ENCODE measurements at regions not wholly inside any gene's neighbourhood (a gene's known extent, or its start where the extent isn't known, plus 50 kb on each side); places are given as distances from the start of the nearest gene placed in this dataset.

DNA sequence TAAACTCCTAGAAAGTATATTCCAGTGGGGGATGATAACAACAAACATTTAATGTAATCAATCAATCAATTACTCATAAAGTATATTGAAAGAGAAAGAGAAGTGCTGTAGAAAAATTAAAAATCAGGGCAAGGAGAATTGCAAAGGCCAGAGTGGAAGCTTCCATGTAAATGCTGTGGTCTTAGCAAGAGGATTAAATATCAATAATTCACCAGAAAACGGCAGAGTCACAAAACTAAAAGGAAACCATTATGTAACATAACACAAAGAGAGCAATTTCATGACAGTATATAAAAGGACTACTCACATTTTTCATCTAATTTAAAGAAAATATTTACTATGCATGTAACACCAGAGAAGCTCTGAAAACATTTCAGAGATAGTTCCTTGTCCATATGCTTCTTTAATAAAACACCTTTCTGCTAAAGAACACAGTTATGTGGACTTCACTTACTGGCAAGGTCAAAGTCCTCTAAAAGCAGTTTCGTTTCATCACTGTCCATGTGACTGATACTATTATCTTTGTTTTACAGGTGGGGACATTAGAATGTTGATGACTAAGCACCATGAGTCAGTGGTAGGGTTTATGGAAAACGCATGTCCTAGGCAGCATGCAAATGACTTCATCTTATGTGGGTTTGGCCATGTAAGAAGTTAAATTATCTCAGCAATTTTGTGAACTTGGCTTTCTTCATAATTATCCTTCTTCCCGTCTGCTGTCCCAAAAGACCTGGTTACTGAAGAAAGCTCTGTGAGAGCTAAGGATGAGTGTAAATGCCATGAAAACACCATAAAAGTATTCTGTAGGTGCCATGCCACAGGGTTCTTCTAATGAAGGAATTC lies 185.8 kb upstream of the TENT5A start:
- 51 to 55% methylated on average over 4 of the region's 4 CpGs for WGBS, 2 donors
- Histone ChIP-seq H3K27ac (no peak overlapping the region), H3K9me3 (no peaks in the 10 kb centered on the region), H3K4me3 (no peak overlapping the region), H3K36me3 (ENCODE audit: low read depth, missing control alignments) (no peaks in the 10 kb centered on the region), H3K4me1 (no peaks in the 10 kb centered on the region), H3K27me3 (no peaks in the 10 kb centered on the region)
- TF ChIP-seq, protein P1, sequence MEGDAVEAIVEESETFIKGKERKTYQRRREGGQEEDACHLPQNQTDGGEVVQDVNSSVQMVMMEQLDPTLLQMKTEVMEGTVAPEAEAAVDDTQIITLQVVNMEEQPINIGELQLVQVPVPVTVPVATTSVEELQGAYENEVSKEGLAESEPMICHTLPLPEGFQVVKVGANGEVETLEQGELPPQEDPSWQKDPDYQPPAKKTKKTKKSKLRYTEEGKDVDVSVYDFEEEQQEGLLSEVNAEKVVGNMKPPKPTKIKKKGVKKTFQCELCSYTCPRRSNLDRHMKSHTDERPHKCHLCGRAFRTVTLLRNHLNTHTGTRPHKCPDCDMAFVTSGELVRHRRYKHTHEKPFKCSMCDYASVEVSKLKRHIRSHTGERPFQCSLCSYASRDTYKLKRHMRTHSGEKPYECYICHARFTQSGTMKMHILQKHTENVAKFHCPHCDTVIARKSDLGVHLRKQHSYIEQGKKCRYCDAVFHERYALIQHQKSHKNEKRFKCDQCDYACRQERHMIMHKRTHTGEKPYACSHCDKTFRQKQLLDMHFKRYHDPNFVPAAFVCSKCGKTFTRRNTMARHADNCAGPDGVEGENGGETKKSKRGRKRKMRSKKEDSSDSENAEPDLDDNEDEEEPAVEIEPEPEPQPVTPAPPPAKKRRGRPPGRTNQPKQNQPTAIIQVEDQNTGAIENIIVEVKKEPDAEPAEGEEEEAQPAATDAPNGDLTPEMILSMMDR (IDR thresholded peaks at IDR 0.05), result no peak
- no peak for TF ChIP-seq POLR2A (IDR thresholded peaks at IDR 0.05)
- intact Hi-C loops (cut with DNase I; ENCODE audit: low total_unique reads), result no loop called here
- no peak for DNase-seq

DNA sequence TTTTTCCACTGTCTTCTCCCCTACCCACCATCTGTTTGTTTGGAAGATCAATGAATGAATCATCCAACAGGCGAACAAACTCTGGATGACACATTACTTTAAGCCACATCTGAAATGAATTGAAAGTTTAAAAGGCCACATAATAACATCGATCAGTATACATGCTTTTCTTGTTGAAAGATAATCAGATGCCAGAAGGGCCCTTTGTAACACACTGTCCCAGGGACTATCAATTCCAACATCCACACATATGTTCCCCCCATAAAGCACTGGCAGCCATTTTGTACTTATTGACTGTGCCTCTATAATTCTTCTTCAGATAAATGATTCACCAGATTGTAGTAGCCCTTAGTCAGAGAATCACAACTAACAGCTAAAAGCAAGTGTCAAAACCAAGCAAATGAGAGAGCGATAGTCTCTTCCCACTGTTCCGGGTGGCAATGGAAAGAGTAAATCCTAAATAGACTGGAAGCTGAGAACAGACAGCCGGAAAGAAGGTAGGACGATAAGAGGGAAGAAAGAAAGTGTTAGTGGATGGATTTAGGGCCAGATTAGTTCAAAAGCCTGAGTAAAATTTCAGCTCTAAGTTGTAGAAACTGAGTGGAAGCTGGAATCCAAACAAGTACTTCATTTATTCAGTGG lies 184.9 kb upstream of the TENT5A start:
- Histone ChIP-seq H3K27me3 (no peaks in the 10 kb centered on the region), H3K4me1 (no peaks in the 10 kb centered on the region), H3K27ac (no peak overlapping the region), H3K36me3 (ENCODE audit: low read depth, missing control alignments) (no peaks in the 10 kb centered on the region), H3K9me3 (no peaks in the 10 kb centered on the region), H3K4me3 (no peak overlapping the region)
- intact Hi-C loops (cut with DNase I; ENCODE audit: low total_unique reads), result no loop called here
- WGBS, 2 donors, result 85 to 93% methylated on average over 6 of the region's 6 CpGs
- TF ChIP-seq, protein P1 (IDR thresholded peaks at IDR 0.05), result no peak
- TF ChIP-seq POLR2A (IDR thresholded peaks at IDR 0.05), result no peak
- DNase-seq, result no peak

DNA sequence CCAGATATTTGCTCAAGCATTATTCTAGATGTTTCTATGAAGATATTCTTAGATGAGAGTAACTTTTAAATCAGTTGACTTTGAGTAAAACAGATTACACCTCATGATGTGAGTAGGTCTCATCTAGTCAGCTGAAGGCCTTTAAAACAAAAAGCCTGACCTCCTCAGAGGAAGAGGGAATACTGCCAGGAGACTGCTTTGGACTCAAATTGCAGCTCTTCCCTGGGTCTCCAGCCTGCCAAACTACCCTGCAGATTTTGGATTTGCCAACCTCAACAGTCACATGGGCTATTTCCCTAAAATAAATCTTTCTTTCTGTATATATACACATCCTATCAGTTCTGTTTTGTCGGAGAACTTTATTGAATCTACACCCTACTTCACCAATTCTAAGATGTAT lies 182.5 kb upstream of the TENT5A start:
- no peak for TF ChIP-seq POLR2A (IDR thresholded peaks at IDR 0.05)
- TF ChIP-seq, protein P1 (IDR thresholded peaks at IDR 0.05), result no peak
- Histone ChIP-seq H3K36me3 (ENCODE audit: low read depth, missing control alignments) (no peaks in the 10 kb centered on the region), H3K27me3 (no peaks in the 10 kb centered on the region), H3K4me1 (no peaks in the 10 kb centered on the region), H3K27ac (no peak overlapping the region), H3K9me3 (no peaks in the 10 kb centered on the region), H3K4me3 (no peak overlapping the region)
- DNase-seq, result no peak
- whole genome bisulfite sequencing, 2 donors, result 94 to 97% methylated on average over 1 of the region's 1 CpG
- intact Hi-C loops (cut with DNase I; ENCODE audit: low total_unique reads), result no loop called here

DNA sequence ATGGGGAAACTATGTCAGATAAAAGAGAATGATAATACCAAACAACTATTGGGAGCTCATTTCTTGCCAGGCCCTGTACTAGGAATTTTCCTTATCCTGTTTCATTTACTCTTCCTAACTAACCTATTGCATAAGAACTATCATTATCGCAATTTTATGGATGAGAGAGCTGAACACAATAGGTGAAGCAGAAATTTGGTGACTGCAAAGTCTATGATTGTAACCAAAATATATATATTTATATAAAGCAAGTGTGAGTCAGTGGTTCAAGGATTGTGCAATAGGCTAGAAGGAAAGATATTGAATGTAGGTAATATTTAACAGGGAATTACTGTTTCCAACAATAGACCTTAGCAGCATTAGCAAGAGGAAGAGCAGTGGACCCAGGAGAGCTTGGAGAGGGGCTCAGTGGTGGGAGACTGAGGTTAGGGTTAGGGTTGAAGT lies 181.1 kb upstream of the TENT5A start:
- H3K4me3 ChIP-seq, result no peak overlapping the region
- no peak overlapping the region for H3K27ac ChIP-seq
- no peaks in the 10 kb centered on the region for H3K27me3 ChIP-seq
- no peaks in the 10 kb centered on the region for H3K4me1 ChIP-seq
- no peak for DNase-seq
- WGBS, 2 donors, result 97 to 100% methylated on average over 1 of the region's 1 CpG
- intact Hi-C loops (cut with DNase I; ENCODE audit: low total_unique reads), result no loop called here
- H3K9me3 ChIP-seq, result no peaks in the 10 kb centered on the region
- no peaks in the 10 kb centered on the region for H3K36me3 ChIP-seq (ENCODE audit: low read depth, missing control alignments)
- TF ChIP-seq, protein P1 (IDR thresholded peaks at IDR 0.05), result no peak
- TF ChIP-seq POLR2A (IDR thresholded peaks at IDR 0.05), result no peak
